ENCODE measurements at regions not wholly inside any gene's neighbourhood (a gene's known extent, or its start where the extent isn't known, plus 50 kb on each side); places are given as distances from the start of the nearest gene placed in this dataset.

- Histone ChIP-seq H3K9me3 (replicated peaks; ENCODE audit: insufficient read depth, low read length) (no peaks in the 10 kb centered on the region), H3K4me3 (ENCODE audit: low read length) (no peak overlapping the region), H3K36me3 (replicated peaks; ENCODE audit: insufficient read depth, low read length) (no peaks in the 10 kb centered on the region), H3F3A (ENCODE audit: insufficient read depth, low read length) (no peaks in the 10 kb centered on the region), H3K4me1 (ENCODE audit: low read length) (no peaks in the 10 kb centered on the region), H3K9ac (ENCODE audit: low read length) (no peak overlapping the region), H3K27me3 (replicated peaks; ENCODE audit: insufficient read depth, low read length) (peaks cover 14% of the 10 kb centered on the region; the same call in 1 of the 2 replicates), H2AFZ (ENCODE audit: low read length) (no peak overlapping the region), H3K4me2 (ENCODE audit: low read depth, low read length) (no peak overlapping the region), H3K9me2 (replicated peaks; ENCODE audit: insufficient read depth, low read length) (no peaks in the 10 kb centered on the region), H3K27ac (ENCODE audit: low read length) (no peak overlapping the region), H3K79me2 (ENCODE audit: low read length) (no peaks in the 10 kb centered on the region), H4K20me1 (ENCODE audit: insufficient read depth, low read length) (no peaks in the 10 kb centered on the region)
- DNase-seq: no peak
- no peak for TF ChIP-seq CTCF (IDR thresholded peaks at IDR 0.05; ENCODE audit: low read length)
- no peak for TF ChIP-seq EZH2phosphoT487 (IDR thresholded peaks at IDR 0.05; ENCODE audit: low read length)
- no peak for TF ChIP-seq EZH2 (optimal IDR thresholded peaks at IDR 0.05; ENCODE audit: low read depth, low read length)
Observed at GRCh38 chr2:238965371-238966071, 117.6 kb downstream of the TWIST2 start.

GRCh38 chr2:238966072-238966937 is 118.4 kb downstream of the TWIST2 start:
- TF ChIP-seq EZH2 (optimal IDR thresholded peaks at IDR 0.05; ENCODE audit: low read depth, low read length): no peak
- TF ChIP-seq CTCF (IDR thresholded peaks at IDR 0.05; ENCODE audit: low read length): no peak
- no peak for TF ChIP-seq EZH2phosphoT487 (IDR thresholded peaks at IDR 0.05; ENCODE audit: low read length)
- no peaks in the 10 kb centered on the region for H3F3A ChIP-seq (ENCODE audit: insufficient read depth, low read length)
- no peaks in the 10 kb centered on the region for H3K9me2 ChIP-seq (replicated peaks; ENCODE audit: insufficient read depth, low read length)
- H2AFZ ChIP-seq (ENCODE audit: low read length): no peak overlapping the region
- H3K4me3 ChIP-seq (ENCODE audit: low read length): no peak overlapping the region
- no peaks in the 10 kb centered on the region for H3K9me3 ChIP-seq (replicated peaks; ENCODE audit: insufficient read depth, low read length)
- no peak overlapping the region for H3K9ac ChIP-seq (ENCODE audit: low read length)
- H3K27me3 ChIP-seq (replicated peaks; ENCODE audit: insufficient read depth, low read length): peaks cover 14% of the 10 kb centered on the region; the same call in 1 of the 2 replicates
- H3K4me2 ChIP-seq (ENCODE audit: low read depth, low read length): no peak overlapping the region
- no peaks in the 10 kb centered on the region for H4K20me1 ChIP-seq (ENCODE audit: insufficient read depth, low read length)
- H3K36me3 ChIP-seq (replicated peaks; ENCODE audit: insufficient read depth, low read length): no peaks in the 10 kb centered on the region
- no peak overlapping the region for H3K27ac ChIP-seq (ENCODE audit: low read length)
- DNase-seq: no peak
- no peaks in the 10 kb centered on the region for H3K79me2 ChIP-seq (ENCODE audit: low read length)
- no peaks in the 10 kb centered on the region for H3K4me1 ChIP-seq (ENCODE audit: low read length)

GRCh38 chr2:238967031-238967977 is 119.4 kb downstream of the TWIST2 start:
- Histone ChIP-seq H3K27me3 (replicated peaks; ENCODE audit: insufficient read depth, low read length) (peaks cover 14% of the 10 kb centered on the region; the same call in 1 of the 2 replicates), H3K27ac (ENCODE audit: low read length) (no peak overlapping the region), H3K79me2 (ENCODE audit: low read length) (no peaks in the 10 kb centered on the region), H4K20me1 (ENCODE audit: insufficient read depth, low read length) (no peaks in the 10 kb centered on the region), H2AFZ (ENCODE audit: low read length) (no peak overlapping the region), H3K4me2 (ENCODE audit: low read depth, low read length) (no peak overlapping the region), H3K9ac (ENCODE audit: low read length) (no peak overlapping the region), H3F3A (ENCODE audit: insufficient read depth, low read length) (no peaks in the 10 kb centered on the region), H3K9me2 (replicated peaks; ENCODE audit: insufficient read depth, low read length) (no peaks in the 10 kb centered on the region), H3K4me1 (ENCODE audit: low read length) (no peaks in the 10 kb centered on the region), H3K4me3 (ENCODE audit: low read length) (no peak overlapping the region), H3K36me3 (replicated peaks; ENCODE audit: insufficient read depth, low read length) (no peaks in the 10 kb centered on the region), H3K9me3 (replicated peaks; ENCODE audit: insufficient read depth, low read length) (no peaks in the 10 kb centered on the region)
- TF ChIP-seq CTCF (IDR thresholded peaks at IDR 0.05; ENCODE audit: low read length) (no peak), EZH2phosphoT487 (IDR thresholded peaks at IDR 0.05; ENCODE audit: low read length) (no peak), EZH2 (optimal IDR thresholded peaks at IDR 0.05; ENCODE audit: low read depth, low read length) (no peak)
- no peak for DNase-seq

Data from MM.1S (cell line).